HEK293T (cell line): ENCODE measurements at regions not wholly inside any gene's neighbourhood (a gene's known extent, or its start where the extent isn't known, plus 50 kb on each side); places are given as distances from the start of the nearest gene placed in this dataset.

Experiments used
- CTCF ChIA-PET: fragments of 350-600 bp; formaldehyde crosslinking; extraction: SDS; loops from one replicate; lab custom pipeline; 2021; ENCODE audit warnings: antibody characterized with exemption, inconsistent platforms; lab: Yijun Ruan, JAX
- POLR2A ChIA-PET: fragments of 350-600 bp; formaldehyde crosslinking; extraction: SDS; loops from one replicate; lab custom pipeline; 2020; ENCODE audit warnings: antibody characterized with exemption, inconsistent platforms; lab: Yijun Ruan, JAX
- DNase-seq: peaks from one replicate; pipeline ENCODE4 v3.0.0; 2012; ENCODE audit warnings: mixed read lengths; ENCODE audit errors: extremely low spot score
- ARNT ChIP-seq: fragments of 450-650 bp; IDR thresholded peaks from 2 replicates; pipeline ENCODE4 v1.6.1; 2017; ENCODE audit warnings: mild to moderate bottlenecking
- BHLHE40 ChIP-seq: fragments of 450-650 bp; IDR thresholded peaks from 2 replicates; pipeline ENCODE4 v1.6.1; 2016; ENCODE audit warnings: mild to moderate bottlenecking, moderate library complexity, borderline replicate concordance
- CTBP1 ChIP-seq: fragments of 450-650 bp; IDR thresholded peaks from 2 replicates; pipeline ENCODE4 v1.6.1; 2016; ENCODE audit warnings: borderline replicate concordance
- ELF4 ChIP-seq: fragments of 450-650 bp; IDR thresholded peaks from 2 replicates; pipeline ENCODE4 v1.6.1; 2017; ENCODE audit warnings: antibody characterized with exemption
- FOXA1 ChIP-seq: fragments of 450-650 bp; IDR thresholded peaks from 2 replicates; pipeline ENCODE4 v1.6.1; 2016; ENCODE audit warnings: mild to moderate bottlenecking
- FOXK2 ChIP-seq: fragments of 450-650 bp; IDR thresholded peaks from 2 replicates; pipeline ENCODE4 v1.6.1; 2016; ENCODE audit warnings: mild to moderate bottlenecking
- FOXM1 ChIP-seq: fragments of 450-650 bp; IDR thresholded peaks from 2 replicates; pipeline ENCODE4 v1.6.1; 2017; ENCODE audit warnings: mild to moderate bottlenecking, borderline replicate concordance
- HDGF ChIP-seq: fragments of 450-650 bp; IDR thresholded peaks from 2 replicates; pipeline ENCODE4 v1.6.1; 2017; ENCODE audit warnings: antibody characterized with exemption, borderline replicate concordance
- L3MBTL2 ChIP-seq: fragments of 450-650 bp; conservative IDR thresholded peaks from 2 replicates; pipeline ENCODE4 v1.6.1; 2016; ENCODE audit warnings: mild to moderate bottlenecking
- LEF1 ChIP-seq: fragments of 450-650 bp; IDR thresholded peaks from 2 replicates; pipeline ENCODE4 v1.6.1; 2017; ENCODE audit warnings: mild to moderate bottlenecking, borderline replicate concordance
- NFRKB ChIP-seq: fragments of 450-650 bp; IDR thresholded peaks from 2 replicates; pipeline ENCODE4 v1.6.1; 2016; ENCODE audit warnings: mild to moderate bottlenecking, moderate library complexity
- PKNOX1 ChIP-seq: fragments of 450-650 bp; IDR thresholded peaks from 2 replicates; pipeline ENCODE4 v1.6.1; 2016
- SP1 ChIP-seq: fragments of 450-650 bp; IDR thresholded peaks from 2 replicates; pipeline ENCODE4 v1.6.1; 2017
- SUZ12 ChIP-seq: fragments of 450-650 bp; IDR thresholded peaks from 2 replicates; pipeline ENCODE4 v1.6.1; 2016; ENCODE audit warnings: mild to moderate bottlenecking
- TARDBP ChIP-seq: fragments of 450-650 bp; IDR thresholded peaks from 2 replicates; pipeline ENCODE4 v1.6.1; 2016
- ZNF384 ChIP-seq: fragments of 450-650 bp; IDR thresholded peaks from 2 replicates; pipeline ENCODE4 v1.6.1; 2016

DNA sequence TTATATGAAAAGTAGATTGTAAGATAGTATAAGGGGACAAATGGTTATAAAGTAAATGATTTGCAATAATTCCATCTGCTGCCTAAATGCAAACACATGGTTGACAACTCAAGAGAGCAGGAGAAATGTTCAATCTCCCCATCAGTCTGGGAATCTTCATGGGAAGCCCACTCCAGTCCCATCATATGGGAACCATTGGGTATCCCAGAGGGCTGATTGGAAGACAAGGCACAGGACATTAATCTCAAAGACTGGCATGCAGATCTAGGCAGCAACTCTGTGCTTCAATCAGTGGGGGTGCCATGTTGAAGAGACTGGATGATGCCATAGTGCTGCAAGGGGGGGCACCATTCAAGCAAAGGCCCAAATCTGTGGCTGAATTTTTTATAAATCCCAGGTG, 193.1 kb upstream of the PDE4D start:
- CTCF ChIA-PET: no interaction called here
- no peak for DNase-seq
- TF ChIP-seq NFRKB (no peak), ZNF384 (no peak), CTBP1 (no peak), L3MBTL2 (no peak), TARDBP (no peak), HDGF (no peak), FOXK2 (no peak), BHLHE40 (no peak), ELF4 (no peak), SP1 (no peak), SUZ12 (no peak)
- POLR2A ChIA-PET: no interaction called here

DNA sequence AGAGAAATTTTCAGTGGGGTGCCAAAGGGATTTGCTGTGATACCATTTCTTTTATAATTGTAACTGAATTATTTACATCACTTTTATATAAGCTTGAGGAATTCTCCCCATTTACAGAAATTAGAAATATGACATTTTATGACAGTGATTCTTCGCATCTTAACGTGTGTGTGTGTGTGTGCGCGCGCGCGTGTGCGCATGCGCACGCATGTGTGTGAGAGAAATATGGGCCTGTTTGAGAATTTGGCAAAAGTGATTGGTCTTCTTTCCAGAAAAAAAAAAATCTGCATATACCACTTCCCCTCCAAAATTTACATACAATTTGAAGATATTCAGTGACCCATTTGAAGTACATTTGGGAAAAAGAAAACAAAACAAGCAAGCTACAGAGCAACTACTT, 190.7 kb upstream of the PDE4D start:
- ChIA-PET CTCF (no interaction called here), POLR2A (no interaction called here)
- TF ChIP-seq BHLHE40 (no peak), CTBP1 (no peak), HDGF (no peak), PKNOX1 (no peak), L3MBTL2 (no peak), NFRKB (no peak), FOXK2 (no peak), FOXM1 (no peak), TARDBP (no peak), SP1 (no peak)
- no peak for DNase-seq

DNA sequence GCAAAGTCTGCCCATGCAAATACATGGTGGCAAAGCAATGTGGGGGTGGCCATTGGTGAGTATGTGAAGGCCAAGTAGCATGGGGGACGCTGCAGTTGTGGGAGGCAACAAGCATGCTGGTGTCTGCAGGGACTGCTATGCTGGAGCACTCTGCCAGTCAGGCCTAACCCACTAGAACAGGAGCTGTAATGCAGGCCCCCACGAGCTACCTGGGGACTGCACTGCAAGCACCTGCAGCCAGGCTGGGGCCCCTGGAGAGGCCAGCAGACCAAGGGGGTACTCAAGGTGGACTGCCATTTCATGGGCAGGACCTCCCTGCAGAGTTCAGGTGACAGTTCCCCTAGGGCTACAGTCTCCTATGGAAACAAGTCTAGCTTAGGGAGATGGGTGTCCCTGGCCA, 183.8 kb upstream of the PDE4D start:
- POLR2A ChIA-PET: no interaction called here
- TF ChIP-seq FOXA1 (no peak), PKNOX1 (no peak), ZNF384 (no peak), BHLHE40 (no peak), FOXK2 (no peak), ELF4 (no peak), HDGF (no peak), NFRKB (no peak), L3MBTL2 (no peak), TARDBP (no peak), LEF1 (no peak), FOXM1 (no peak), SUZ12 (no peak), CTBP1 (no peak), SP1 (no peak), ARNT (no peak)
- CTCF ChIA-PET: no interaction called here
- no peak for DNase-seq

GRCh38 chr5:60076746-60077145, 183.2 kb upstream of the PDE4D start:
- POLR2A ChIA-PET: no interaction called here
- no peak for TF ChIP-seq FOXA1
- TF ChIP-seq NFRKB: no peak
- no peak for TF ChIP-seq PKNOX1
- no peak for TF ChIP-seq FOXK2
- TF ChIP-seq HDGF: no peak
- CTCF ChIA-PET: no interaction called here
- DNase-seq: no peak

- ChIA-PET CTCF (no interaction called here), POLR2A (no interaction called here)
- TF ChIP-seq TARDBP (no peak), ARNT (no peak), PKNOX1 (no peak), BHLHE40 (no peak), FOXA1 (no peak), ZNF384 (no peak)
- DNase-seq: no peak
Measured at GRCh38 chr5:60066502-60066901, 173.0 kb upstream of the PDE4D start.

- DNase-seq: no peak
- ChIA-PET CTCF (no interaction called here), POLR2A (no interaction called here)
- TF ChIP-seq ELF4: no peak
- no peak for TF ChIP-seq CTBP1
- no peak for TF ChIP-seq SP1
- no peak for TF ChIP-seq NFRKB
- no peak for TF ChIP-seq ZNF384
- TF ChIP-seq HDGF: no peak
- TF ChIP-seq FOXM1: no peak
- TF ChIP-seq FOXK2: no peak
- no peak for TF ChIP-seq FOXA1
Measured at GRCh38 chr5:60060389-60060788, 166.9 kb upstream of the PDE4D start.
